Left ventricle myocardium superior (tissue), 1 donor: ENCODE measurements at regions not wholly inside any gene's neighbourhood (a gene's known extent, or its start where the extent isn't known, plus 50 kb on each side); places are given as distances from the start of the nearest gene placed in this dataset.

ENCODE experiments used
- ATAC-seq: fragments of 200-7000 bp; cut with Tn5 transposase; one replicate; pipeline ENCODE4 v1.9.1; 2020; ENCODE audit warnings: mild to moderate bottlenecking, moderate library complexity
- DNase-seq: peaks from one replicate; pipeline ENCODE4 v3.0.0-alpha.2; 2020
- intact Hi-C: fragments of 100-400 bp; cut with micrococcal nuclease; formaldehyde crosslinking; loops from one replicate; pipeline ENCODE4 v1.11.0; 2022
- donor health status: DM: no; HTN: yes; CAD: no; lungs with severe emphysema.

DNA sequence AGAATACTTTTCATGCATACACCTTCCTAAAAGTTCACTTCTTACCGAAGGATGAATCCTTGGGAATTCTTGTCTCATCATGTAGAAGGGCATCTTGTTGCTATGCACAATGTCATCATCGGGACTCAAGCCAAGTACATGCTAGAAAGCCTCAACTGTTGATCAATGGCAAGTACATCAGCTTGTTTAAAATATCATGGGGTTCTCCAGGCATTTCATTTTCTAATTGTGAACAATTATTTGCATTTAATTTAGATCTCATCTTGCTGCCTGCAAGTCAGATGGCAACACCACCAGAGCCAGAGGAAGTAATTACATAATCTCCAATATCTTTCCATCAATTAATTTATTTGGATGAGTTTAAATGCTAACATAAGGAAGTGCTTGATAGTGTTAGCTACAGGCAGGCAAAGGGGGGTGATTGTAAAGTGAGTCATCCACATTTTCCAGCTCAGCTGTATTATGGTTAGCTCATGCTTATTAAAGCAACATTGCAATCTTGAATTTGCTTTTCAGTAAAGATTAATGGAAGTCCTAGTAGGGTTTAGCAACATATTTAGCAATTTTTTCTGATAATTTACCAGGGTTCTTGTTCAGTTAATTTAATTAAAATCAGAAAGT lies 356.5 kb downstream of the CBLL2 start:
- peak; percentile 63 for ATAC-seq
- intact Hi-C loops: no loop called here
- no peak for DNase-seq

DNA sequence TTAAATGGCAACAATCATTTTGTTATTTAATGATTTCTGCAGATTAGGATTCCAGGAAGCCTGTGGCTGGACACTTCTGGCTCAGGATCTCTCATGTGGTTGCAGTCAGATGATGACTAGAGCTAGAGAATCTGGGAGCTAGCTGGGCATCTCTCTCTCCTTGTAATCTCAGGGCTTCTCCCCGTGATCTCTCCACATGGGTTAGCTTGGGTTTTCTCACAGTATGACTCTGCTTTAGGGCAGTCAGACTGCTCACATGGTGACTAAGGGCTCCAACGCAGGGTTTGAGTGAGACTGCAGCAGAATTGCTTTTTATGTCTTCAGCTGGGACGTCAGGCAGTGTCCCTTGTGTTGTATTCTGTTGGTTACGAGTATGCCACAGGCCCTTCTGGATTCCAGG lies 361.4 kb downstream of the CBLL2 start:
- ATAC-seq: no peak
- intact Hi-C loops: no loop called here

GRCh38 chrX:22634751-22635150 lies 362.0 kb downstream of the CBLL2 start:
- intact Hi-C loops: no loop called here
- DNase-seq: no peak
- no peak for ATAC-seq

More for the DNA sequence above, 361.4 kb downstream of the CBLL2 start:
- DNase-seq: no peak

GRCh38 chrX:22648281-22648680 lies 351.5 kb upstream of the DDX53 start:
- ATAC-seq (no peak), DNase-seq (no peak)
- intact Hi-C loops: no loop called here

DNA sequence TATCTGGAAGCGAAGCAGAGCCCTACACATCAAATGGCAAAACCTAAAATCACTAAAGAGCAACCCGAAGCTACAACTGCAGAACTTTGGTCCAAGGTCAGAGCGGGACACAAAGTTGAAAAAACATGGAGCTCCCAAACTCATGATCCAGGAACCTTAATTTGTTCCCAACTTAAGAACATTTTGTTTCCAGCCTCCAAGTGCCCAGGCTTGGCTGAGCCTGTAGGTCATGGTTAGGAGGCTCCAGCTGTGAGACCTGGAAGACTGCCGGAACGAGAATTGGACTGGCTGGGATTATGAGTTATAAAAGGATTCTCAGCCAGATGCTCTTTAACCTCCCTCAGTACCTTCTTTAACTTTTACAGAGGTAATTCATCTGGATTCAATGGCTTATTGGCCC lies 349.1 kb upstream of the DDX53 start:
- intact Hi-C loops: no loop called here
- ATAC-seq: peak; percentile 37
- DNase-seq: peak; percentile 25

GRCh38 chrX:22652596-22652995 lies 347.2 kb upstream of the DDX53 start:
- intact Hi-C loops: no loop called here
- DNase-seq (no peak), ATAC-seq (peak; percentile 40)

DNA sequence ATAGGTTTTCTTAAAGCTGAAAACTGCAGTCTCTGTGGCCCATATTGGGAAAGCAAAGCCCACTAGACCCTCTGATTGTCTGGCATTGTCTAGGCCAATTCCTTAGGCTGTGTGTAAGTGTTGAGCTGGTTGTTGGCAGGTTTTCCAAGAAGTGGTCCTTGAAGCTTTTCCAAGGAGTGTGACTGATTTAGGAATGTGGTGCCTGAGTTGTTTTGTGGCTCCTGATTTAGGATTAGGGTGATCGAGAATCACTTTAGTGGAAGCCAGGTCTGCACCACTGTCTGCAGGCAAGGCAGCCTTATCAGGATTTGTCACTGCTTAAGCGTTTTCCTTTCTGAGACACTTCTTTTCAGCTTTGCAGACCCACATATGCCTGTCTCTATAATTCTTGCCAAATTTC lies 339.0 kb upstream of the DDX53 start:
- intact Hi-C loops: no loop called here
- DNase-seq (no peak), ATAC-seq (no peak)

DNA sequence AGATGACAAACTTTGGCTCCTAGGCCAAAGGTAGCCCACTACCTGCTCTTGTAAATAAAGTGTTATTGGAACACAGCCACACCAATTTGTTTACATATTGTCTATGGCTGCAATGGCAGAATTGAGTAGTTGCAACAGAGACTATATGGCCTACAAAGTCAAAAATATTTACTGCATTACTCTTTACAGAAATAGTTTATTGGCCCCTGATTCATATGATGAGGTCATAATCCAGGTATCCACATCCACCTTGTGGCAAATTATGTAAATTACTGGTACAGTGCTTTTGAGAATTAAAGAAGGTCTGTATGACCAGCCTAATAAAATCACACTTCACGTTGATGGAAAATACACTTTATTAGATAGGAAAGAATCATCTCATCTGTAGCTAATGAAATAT lies 337.0 kb upstream of the DDX53 start:
- ATAC-seq (no peak), DNase-seq (no peak)
- intact Hi-C loops: no loop called here

- intact Hi-C loops: no loop called here
- ATAC-seq (no peak), DNase-seq (no peak)
Observed at GRCh38 chrX:22664826-22665225, 334.9 kb upstream of the DDX53 start.

DNA sequence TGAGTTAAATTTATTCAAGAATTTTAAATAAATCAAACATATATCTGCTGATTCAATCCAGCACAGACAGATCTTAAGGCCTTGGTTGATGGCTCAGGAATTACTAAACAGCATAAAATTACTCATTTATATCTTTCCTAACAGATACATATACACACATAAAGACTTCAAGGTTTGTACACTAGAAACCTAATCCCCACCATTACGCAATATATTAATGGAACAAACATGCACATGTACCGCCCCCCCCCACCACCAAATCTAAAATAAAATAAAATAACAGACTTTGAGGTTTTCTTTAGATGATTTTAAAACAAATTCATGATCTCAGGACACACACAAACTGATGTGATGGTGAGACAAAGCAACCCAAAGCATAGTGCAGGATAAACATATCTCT lies 333.9 kb upstream of the DDX53 start:
- ATAC-seq (no peak), DNase-seq (no peak)
- intact Hi-C loops: no loop called here

- DNase-seq (no peak), ATAC-seq (no peak)
- intact Hi-C loops: no loop called here
Observed at GRCh38 chrX:22666441-22666840, 333.3 kb upstream of the DDX53 start.

GRCh38 chrX:22674932-22675331 lies 324.8 kb upstream of the DDX53 start:
- DNase-seq (no peak), ATAC-seq (no peak)
- intact Hi-C loops: no loop called here

DNA sequence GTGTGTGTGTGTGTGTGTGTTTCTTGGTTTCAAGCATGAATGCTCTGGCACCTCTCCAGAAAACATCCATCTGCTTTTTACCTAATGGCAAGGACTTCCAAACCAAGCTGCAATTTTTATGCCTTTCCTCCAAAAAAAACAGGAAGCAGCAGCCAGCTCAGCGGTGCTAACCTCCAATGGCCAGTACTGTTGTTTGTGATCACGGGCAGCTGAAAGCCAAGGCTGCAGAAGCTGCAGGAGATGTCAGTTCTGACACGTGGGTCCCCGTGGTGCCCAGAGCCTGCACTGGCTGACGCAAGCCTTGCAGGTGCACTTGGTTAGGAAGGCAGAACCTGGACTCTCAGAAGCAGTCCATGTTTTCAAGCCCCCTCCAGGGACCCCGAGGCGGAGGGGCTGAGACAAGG lies 313.6 kb upstream of the DDX53 start:
- ATAC-seq (peak; percentile 62), DNase-seq (peak; percentile 40)
- intact Hi-C loops: no loop called here

- DNase-seq (no peak), ATAC-seq (no peak)
- intact Hi-C loops: no loop called here
Observed at GRCh38 chrX:22689290-22689689, 310.5 kb upstream of the DDX53 start.

DNA sequence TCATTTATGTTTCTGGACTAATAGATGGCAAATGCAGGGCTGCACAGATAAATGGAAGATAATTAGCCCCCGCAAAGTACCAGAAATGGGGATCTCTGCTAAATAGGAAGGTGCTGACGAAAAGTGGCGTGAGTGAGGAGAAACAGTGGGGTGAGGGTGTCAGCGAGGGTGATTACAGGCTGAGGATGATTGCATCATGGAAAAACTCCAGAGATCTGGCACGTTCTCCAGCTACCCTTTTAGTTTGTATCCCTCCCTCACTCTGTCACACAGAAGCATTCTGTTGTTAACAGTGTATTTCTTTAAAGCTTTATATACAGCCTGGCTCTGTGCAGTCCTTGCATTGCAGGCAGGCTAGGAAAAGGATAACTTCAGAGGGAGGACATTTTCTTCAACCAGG lies 309.6 kb upstream of the DDX53 start:
- DNase-seq (peak; percentile 7), ATAC-seq (peak; percentile 55)
- intact Hi-C loops: no loop called here

DNA sequence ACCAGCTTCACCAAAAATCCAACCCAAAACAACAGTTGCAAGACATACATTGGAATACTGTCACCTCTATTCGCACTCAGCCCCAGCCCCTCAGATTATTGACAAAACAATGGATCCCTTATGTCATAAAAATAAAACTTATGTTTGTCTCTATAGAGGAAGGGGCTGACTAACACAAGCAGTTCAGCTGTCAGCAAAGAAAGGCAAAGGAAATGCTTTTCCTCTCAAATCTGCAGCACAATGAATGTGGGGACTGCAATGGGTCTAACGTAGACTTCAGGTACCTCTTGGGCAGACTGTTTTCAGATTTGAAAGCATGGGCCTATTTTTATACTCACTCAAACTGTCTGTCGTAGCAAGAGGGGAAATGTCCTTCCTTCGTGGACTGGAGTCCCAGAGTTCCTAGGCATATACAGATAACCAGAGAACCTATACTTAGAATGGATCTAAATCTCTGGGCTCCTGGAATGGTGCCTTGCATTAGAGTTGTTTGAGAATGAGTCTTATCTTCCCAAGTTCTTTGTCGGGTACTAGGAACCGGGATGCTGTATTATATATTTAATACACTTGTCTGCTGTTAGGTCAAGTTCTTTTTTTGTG lies 307.7 kb upstream of the DDX53 start:
- ATAC-seq (peak; percentile 65), DNase-seq (no peak)

GRCh38 chrX:22698151-22698550 lies 301.6 kb upstream of the DDX53 start:
- no peak for ATAC-seq
- intact Hi-C loops: no loop called here
- no peak for DNase-seq

More for the DNA sequence above, 307.7 kb upstream of the DDX53 start:
- intact Hi-C loops: no loop called here

DNA sequence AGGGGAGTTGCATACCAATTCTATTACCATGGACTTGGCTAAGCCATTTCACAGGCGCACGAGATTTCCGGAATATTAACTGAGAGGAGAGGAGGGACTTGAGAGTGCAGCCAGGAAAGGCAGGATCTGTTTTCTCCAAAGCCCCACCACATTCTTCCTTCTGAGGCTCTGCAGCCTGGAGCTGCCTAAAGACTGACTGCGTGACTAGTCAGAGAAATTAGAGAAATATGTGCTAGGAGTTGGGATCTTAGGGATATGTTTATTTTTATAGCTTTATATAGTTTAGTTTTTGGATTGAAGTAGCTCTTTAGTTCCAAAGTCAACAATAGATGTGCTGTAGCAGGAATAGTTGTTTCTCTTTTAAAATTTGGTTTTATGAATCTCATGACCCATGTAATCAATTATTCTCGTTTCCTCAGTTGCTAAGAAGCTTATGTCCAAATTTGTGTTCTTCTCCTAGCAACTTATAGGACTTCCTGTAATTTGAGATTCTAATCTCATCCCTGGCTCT lies 300.1 kb upstream of the DDX53 start:
- ATAC-seq (no peak), DNase-seq (no peak)
- intact Hi-C loops: no loop called here

GRCh38 chrX:22712942-22713341 lies 286.8 kb upstream of the DDX53 start:
- ATAC-seq (no peak), DNase-seq (no peak)
- intact Hi-C loops: no loop called here

GRCh38 chrX:22730542-22730941 lies 269.2 kb upstream of the DDX53 start:
- intact Hi-C loops: no loop called here
- DNase-seq (no peak), ATAC-seq (no peak)

GRCh38 chrX:22737541-22737940 lies 262.2 kb upstream of the DDX53 start:
- DNase-seq: no peak
- intact Hi-C loops: no loop called here
- no peak for ATAC-seq
